ENCODE measurements at regions not wholly inside any gene's neighbourhood (a gene's known extent, or its start where the extent isn't known, plus 50 kb on each side); places are given as distances from the start of the nearest gene placed in this dataset.

DNA sequence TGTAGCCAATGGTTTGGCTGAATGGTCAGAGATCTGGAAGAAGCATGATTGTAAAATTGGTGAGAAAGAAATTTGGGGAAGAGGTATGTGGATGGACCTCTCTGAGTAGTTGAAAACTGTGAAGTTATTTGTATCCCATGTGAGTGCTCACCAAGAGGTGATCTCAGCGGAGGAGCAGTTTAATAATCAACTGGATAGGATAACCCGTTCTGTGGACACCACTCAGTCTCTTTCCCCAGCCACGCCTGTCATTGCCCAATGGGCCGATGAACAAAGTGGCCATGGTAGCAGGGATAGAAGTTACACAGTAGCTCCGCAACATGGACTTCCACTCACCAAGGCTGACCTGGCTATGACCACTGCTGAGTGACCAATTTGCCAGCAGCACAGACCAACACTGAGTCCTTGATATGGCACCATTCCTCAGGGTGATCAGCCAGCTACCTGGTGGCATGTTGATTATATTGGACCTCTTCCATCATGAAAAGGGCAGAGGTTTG is 257.4 kb upstream of the ATXN7L3B start:
- TF ChIP-seq, protein P1, sequence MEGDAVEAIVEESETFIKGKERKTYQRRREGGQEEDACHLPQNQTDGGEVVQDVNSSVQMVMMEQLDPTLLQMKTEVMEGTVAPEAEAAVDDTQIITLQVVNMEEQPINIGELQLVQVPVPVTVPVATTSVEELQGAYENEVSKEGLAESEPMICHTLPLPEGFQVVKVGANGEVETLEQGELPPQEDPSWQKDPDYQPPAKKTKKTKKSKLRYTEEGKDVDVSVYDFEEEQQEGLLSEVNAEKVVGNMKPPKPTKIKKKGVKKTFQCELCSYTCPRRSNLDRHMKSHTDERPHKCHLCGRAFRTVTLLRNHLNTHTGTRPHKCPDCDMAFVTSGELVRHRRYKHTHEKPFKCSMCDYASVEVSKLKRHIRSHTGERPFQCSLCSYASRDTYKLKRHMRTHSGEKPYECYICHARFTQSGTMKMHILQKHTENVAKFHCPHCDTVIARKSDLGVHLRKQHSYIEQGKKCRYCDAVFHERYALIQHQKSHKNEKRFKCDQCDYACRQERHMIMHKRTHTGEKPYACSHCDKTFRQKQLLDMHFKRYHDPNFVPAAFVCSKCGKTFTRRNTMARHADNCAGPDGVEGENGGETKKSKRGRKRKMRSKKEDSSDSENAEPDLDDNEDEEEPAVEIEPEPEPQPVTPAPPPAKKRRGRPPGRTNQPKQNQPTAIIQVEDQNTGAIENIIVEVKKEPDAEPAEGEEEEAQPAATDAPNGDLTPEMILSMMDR (conservative IDR thresholded peaks at IDR 0.05; ENCODE audit: low read length) = no peak
- TF ChIP-seq EZH2phosphoT487 (IDR thresholded peaks at IDR 0.05; ENCODE audit: borderline replicate concordance) = no peak

Measured in Loucy (cell line).